ENCODE measurements at regions not wholly inside any gene's neighbourhood (a gene's known extent, or its start where the extent isn't known, plus 50 kb on each side); places are given as distances from the start of the nearest gene placed in this dataset.

DNA sequence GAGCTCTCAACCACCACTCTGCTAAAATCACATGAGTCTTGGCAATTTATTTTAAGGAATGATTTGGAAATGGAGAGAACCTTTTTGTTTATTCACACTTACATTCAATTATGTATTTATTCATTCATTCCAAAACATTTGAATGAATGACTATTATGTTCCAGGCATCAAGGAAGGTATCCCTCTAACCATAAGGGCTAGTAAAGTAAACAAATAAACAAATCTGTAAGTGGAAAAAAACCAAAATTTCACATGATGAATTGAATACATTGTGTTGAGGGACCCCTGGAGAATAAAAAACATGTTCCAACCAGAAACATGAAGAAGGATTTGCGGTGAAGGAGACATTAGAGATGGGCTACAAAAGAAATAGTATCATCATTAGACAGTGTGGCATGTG is 677.8 kb downstream of the TOX3 start:
- H3K4me1 ChIP-seq (ENCODE audit: control insufficient read depth in 2 of 2, insufficient read depth in 1 of 2, low read depth in 1 of 2, low read length in 2 of 2), result no peaks in the 10 kb centered on the region
- H3K4me3 ChIP-seq (ENCODE audit: low read length in 2 of 2), result no peak overlapping the region
- H2BK15ac ChIP-seq (ENCODE audit: low read length), result no peak overlapping the region
- H3K27ac ChIP-seq (replicated peaks; ENCODE audit: low read length), result no peak overlapping the region
- no peaks in the 10 kb centered on the region for H3K36me3 ChIP-seq (replicated peaks in 1 of 2; ENCODE audit: control insufficient read depth in 2 of 2, insufficient read depth in 2 of 2, low read length in 2 of 2)
- H4K91ac ChIP-seq (ENCODE audit: low read depth, low read length, poor library complexity), result no peak overlapping the region
- H3K79me1 ChIP-seq (ENCODE audit: low read depth, low read length), result no peaks in the 10 kb centered on the region
- H2BK120ac ChIP-seq (ENCODE audit: low read depth, low read length), result no peak overlapping the region
- H3K9ac ChIP-seq (ENCODE audit: low read depth, low read length, poor library complexity), result no peak overlapping the region
- WGBS, 2 donors (ENCODE audit: extremely low coverage in 2 of 2, insufficient read length in 2 of 2, insufficient replicate concordance in 1 of 2), result no CpG with 5 or more reads among the region's 1 CpG
- no peak overlapping the region for H4K8ac ChIP-seq (ENCODE audit: low read depth, low read length)
- H3K4me2 ChIP-seq (ENCODE audit: insufficient read depth, low read length, poor library complexity, severe bottlenecking), result no peak overlapping the region
- no peak overlapping the region for H3K18ac ChIP-seq (ENCODE audit: low read length)
- no peaks in the 10 kb centered on the region for H3K27me3 ChIP-seq (ENCODE audit: control insufficient read depth in 3 of 3, insufficient read depth in 3 of 3, low read depth in 1 of 3, low read length in 3 of 3)
- H3K4ac ChIP-seq (ENCODE audit: low read length), result no peak overlapping the region
- H2BK5ac ChIP-seq (ENCODE audit: low read length), result no peak overlapping the region
- no peak overlapping the region for H3K23ac ChIP-seq (ENCODE audit: low read depth, low read length, poor library complexity)
- no peak for DNase-seq (ENCODE audit: low spot score)
- H3K14ac ChIP-seq (ENCODE audit: low read length), result no peak overlapping the region
- H2BK12ac ChIP-seq (ENCODE audit: low read length), result no peak overlapping the region
- no peaks in the 10 kb centered on the region for H3K9me3 ChIP-seq (replicated peaks in 1 of 2; ENCODE audit: control insufficient read depth in 2 of 2, insufficient read depth in 1 of 2, low read depth in 1 of 2, low read length in 2 of 2)
- no peak overlapping the region for H2AK5ac ChIP-seq (ENCODE audit: low read depth, low read length)
- no peak overlapping the region for H2AFZ ChIP-seq (ENCODE audit: low read length)

DNA sequence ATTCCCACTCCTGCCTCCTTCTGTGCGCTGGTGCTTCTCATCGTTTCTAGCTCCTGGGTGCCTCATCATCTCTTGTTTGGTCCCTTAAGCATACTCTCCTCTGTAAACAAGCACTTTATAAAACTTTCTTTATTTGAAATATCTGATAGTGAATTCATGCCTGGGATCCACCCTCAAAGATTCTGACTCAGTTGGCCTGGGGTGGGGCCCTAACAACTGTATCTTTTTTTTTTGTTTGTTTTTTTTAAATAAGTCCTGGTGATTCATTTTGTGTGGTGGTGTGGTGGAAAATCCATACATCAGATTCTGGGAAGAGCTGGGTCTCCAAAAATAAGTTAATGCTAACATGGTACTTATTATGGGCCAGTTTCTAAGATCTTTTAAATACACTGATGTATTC is 678.3 kb downstream of the TOX3 start:
- peak overlapping the region; percentile 45 for H2BK15ac ChIP-seq (ENCODE audit: low read length)
- H2AFZ ChIP-seq (ENCODE audit: low read length), result no peak overlapping the region
- H2BK12ac ChIP-seq (ENCODE audit: low read length), result no peak overlapping the region
- H3K9me3 ChIP-seq (replicated peaks in 1 of 2; ENCODE audit: control insufficient read depth in 2 of 2, insufficient read depth in 1 of 2, low read depth in 1 of 2, low read length in 2 of 2), result no peaks in the 10 kb centered on the region
- H3K23ac ChIP-seq (ENCODE audit: low read depth, low read length, poor library complexity), result no peak overlapping the region
- WGBS, 2 donors (ENCODE audit: extremely low coverage in 2 of 2, insufficient read length in 2 of 2, insufficient replicate concordance in 1 of 2), result no CpG with 5 or more reads among the region's 2 CpGs
- H3K4me2 ChIP-seq (ENCODE audit: insufficient read depth, low read length, poor library complexity, severe bottlenecking), result no peak overlapping the region
- no peak overlapping the region for H3K4me3 ChIP-seq (ENCODE audit: low read length in 2 of 2)
- no peaks in the 10 kb centered on the region for H3K79me1 ChIP-seq (ENCODE audit: low read depth, low read length)
- H3K9ac ChIP-seq (ENCODE audit: low read depth, low read length, poor library complexity), result no peak overlapping the region
- H2BK5ac ChIP-seq (ENCODE audit: low read length), result no peak overlapping the region
- no peak overlapping the region for H4K8ac ChIP-seq (ENCODE audit: low read depth, low read length)
- no peak overlapping the region for H3K4ac ChIP-seq (ENCODE audit: low read length)
- DNase-seq (ENCODE audit: low spot score), result no peak
- H3K36me3 ChIP-seq (replicated peaks in 1 of 2; ENCODE audit: control insufficient read depth in 2 of 2, insufficient read depth in 2 of 2, low read length in 2 of 2), result no peaks in the 10 kb centered on the region
- H3K18ac ChIP-seq (ENCODE audit: low read length), result no peak overlapping the region
- H2AK5ac ChIP-seq (ENCODE audit: low read depth, low read length), result no peak overlapping the region
- H2BK120ac ChIP-seq (ENCODE audit: low read depth, low read length), result peak overlapping the region; percentile 35
- H3K27me3 ChIP-seq (ENCODE audit: control insufficient read depth in 3 of 3, insufficient read depth in 3 of 3, low read depth in 1 of 3, low read length in 3 of 3), result no peaks in the 10 kb centered on the region
- H3K4me1 ChIP-seq (ENCODE audit: control insufficient read depth in 2 of 2, insufficient read depth in 1 of 2, low read depth in 1 of 2, low read length in 2 of 2), result no peaks in the 10 kb centered on the region
- H4K91ac ChIP-seq (ENCODE audit: low read depth, low read length, poor library complexity), result no peak overlapping the region
- H3K27ac ChIP-seq (replicated peaks; ENCODE audit: low read length), result no peak overlapping the region
- no peak overlapping the region for H3K14ac ChIP-seq (ENCODE audit: low read length)

DNA sequence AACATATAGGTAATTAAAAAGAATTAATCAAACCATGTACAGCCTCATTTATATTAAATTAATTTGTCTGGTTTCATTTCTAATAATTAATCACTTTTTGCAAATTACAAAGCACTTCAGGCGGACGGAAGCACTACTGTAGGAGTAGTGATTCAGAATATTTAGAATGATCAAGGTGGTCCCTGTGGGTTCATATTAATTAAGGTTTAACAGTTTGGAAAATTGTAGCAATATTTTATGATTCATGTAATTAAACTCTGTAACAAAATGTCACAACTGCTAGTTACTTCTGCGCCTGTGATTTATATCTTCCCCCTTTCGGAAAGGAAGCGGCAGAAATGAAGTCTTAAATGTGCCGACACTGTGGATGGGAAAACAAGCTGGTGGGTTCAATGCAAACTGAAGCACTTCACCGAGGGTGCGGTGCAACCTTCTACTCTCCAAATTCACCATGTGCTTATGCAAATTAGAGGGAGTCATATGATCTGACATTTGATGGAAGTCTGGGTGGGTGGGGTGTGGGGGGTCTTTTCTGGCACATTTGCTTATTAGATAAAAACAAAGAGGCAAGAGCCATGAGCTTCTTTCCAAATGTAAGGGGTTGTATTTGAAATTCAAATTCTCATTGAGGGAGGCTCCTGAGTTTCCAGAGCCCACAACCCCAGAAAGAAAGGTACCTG is 679.4 kb downstream of the TOX3 start:
- Histone ChIP-seq H4K91ac (ENCODE audit: low read depth, low read length, poor library complexity) (no peak overlapping the region), H2BK120ac (ENCODE audit: low read depth, low read length) (no peak overlapping the region), H3K4me1 (ENCODE audit: control insufficient read depth in 2 of 2, insufficient read depth in 1 of 2, low read depth in 1 of 2, low read length in 2 of 2) (peaks cover 0 to 2% of the 10 kb centered on the region in 2 donors), H3K14ac (ENCODE audit: low read length) (no peak overlapping the region), H2BK5ac (ENCODE audit: low read length) (no peak overlapping the region), H2BK15ac (ENCODE audit: low read length) (no peak overlapping the region), H2BK12ac (ENCODE audit: low read length) (no peak overlapping the region), H3K23ac (ENCODE audit: low read depth, low read length, poor library complexity) (no peak overlapping the region), H4K8ac (ENCODE audit: low read depth, low read length) (no peak overlapping the region), H3K27me3 (ENCODE audit: control insufficient read depth in 3 of 3, insufficient read depth in 3 of 3, low read depth in 1 of 3, low read length in 3 of 3) (no peaks in the 10 kb centered on the region), H3K27ac (replicated peaks; ENCODE audit: low read length) (no peak overlapping the region), H3K79me1 (ENCODE audit: low read depth, low read length) (no peaks in the 10 kb centered on the region), H3K9me3 (replicated peaks in 1 of 2; ENCODE audit: control insufficient read depth in 2 of 2, insufficient read depth in 1 of 2, low read depth in 1 of 2, low read length in 2 of 2) (no peaks in the 10 kb centered on the region), H3K9ac (ENCODE audit: low read depth, low read length, poor library complexity) (no peak overlapping the region), H3K36me3 (replicated peaks in 1 of 2; ENCODE audit: control insufficient read depth in 2 of 2, insufficient read depth in 2 of 2, low read length in 2 of 2) (no peaks in the 10 kb centered on the region), H3K18ac (ENCODE audit: low read length) (no peak overlapping the region), H3K4ac (ENCODE audit: low read length) (no peak overlapping the region), H3K4me2 (ENCODE audit: insufficient read depth, low read length, poor library complexity, severe bottlenecking) (no peak overlapping the region), H2AFZ (ENCODE audit: low read length) (no peak overlapping the region), H2AK5ac (ENCODE audit: low read depth, low read length) (no peak overlapping the region), H3K4me3 (ENCODE audit: low read length in 2 of 2) (no peak overlapping the region)
- no CpG with 5 or more reads among the region's 8 CpGs for WGBS, 2 donors (ENCODE audit: extremely low coverage in 2 of 2, insufficient read length in 2 of 2, insufficient replicate concordance in 1 of 2)
- no peak for DNase-seq (ENCODE audit: low spot score)

DNA sequence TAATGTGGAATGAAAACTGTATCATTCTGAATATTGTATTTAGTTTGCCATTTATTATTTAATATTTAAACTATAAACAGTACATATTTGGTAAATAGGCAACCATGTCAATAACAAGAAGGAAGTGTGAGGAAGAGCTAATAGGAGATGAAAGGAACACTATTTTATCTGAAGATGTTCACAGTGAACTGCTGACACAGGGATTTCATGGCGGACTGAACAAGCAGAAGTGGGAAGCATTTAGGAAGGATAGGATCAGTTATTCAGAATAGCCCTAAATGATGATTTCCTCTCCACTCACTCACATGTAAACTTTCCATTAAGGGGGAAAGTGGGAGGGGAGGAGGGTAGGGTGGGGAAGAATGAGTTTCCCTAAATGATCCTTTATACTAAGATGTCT is 682.4 kb downstream of the TOX3 start:
- Histone ChIP-seq H3K4me3 (ENCODE audit: low read length in 2 of 2) (no peak overlapping the region), H2AK5ac (ENCODE audit: low read depth, low read length) (no peak overlapping the region), H3K18ac (ENCODE audit: low read length) (no peak overlapping the region), H2AFZ (ENCODE audit: low read length) (no peak overlapping the region), H3K79me1 (ENCODE audit: low read depth, low read length) (no peaks in the 10 kb centered on the region), H3K23ac (ENCODE audit: low read depth, low read length, poor library complexity) (no peak overlapping the region), H2BK5ac (ENCODE audit: low read length) (no peak overlapping the region), H4K91ac (ENCODE audit: low read depth, low read length, poor library complexity) (no peak overlapping the region), H2BK12ac (ENCODE audit: low read length) (no peak overlapping the region), H2BK15ac (ENCODE audit: low read length) (no peak overlapping the region), H2BK120ac (ENCODE audit: low read depth, low read length) (no peak overlapping the region), H3K14ac (ENCODE audit: low read length) (no peak overlapping the region), H3K4ac (ENCODE audit: low read length) (no peak overlapping the region), H3K27ac (replicated peaks; ENCODE audit: low read length) (no peak overlapping the region), H3K36me3 (replicated peaks in 1 of 2; ENCODE audit: control insufficient read depth in 2 of 2, insufficient read depth in 2 of 2, low read length in 2 of 2) (no peaks in the 10 kb centered on the region), H3K27me3 (ENCODE audit: control insufficient read depth in 3 of 3, insufficient read depth in 3 of 3, low read depth in 1 of 3, low read length in 3 of 3) (no peaks in the 10 kb centered on the region), H4K8ac (ENCODE audit: low read depth, low read length) (no peak overlapping the region), H3K9ac (ENCODE audit: low read depth, low read length, poor library complexity) (no peak overlapping the region), H3K9me3 (replicated peaks in 1 of 2; ENCODE audit: control insufficient read depth in 2 of 2, insufficient read depth in 1 of 2, low read depth in 1 of 2, low read length in 2 of 2) (no peaks in the 10 kb centered on the region), H3K4me1 (ENCODE audit: control insufficient read depth in 2 of 2, insufficient read depth in 1 of 2, low read depth in 1 of 2, low read length in 2 of 2) (peaks cover 0 to 2% of the 10 kb centered on the region in 2 donors), H3K4me2 (ENCODE audit: insufficient read depth, low read length, poor library complexity, severe bottlenecking) (no peak overlapping the region)
- DNase-seq (ENCODE audit: low spot score), result no peak
- WGBS, 2 donors (ENCODE audit: extremely low coverage in 2 of 2, insufficient read length in 2 of 2, insufficient replicate concordance in 1 of 2), result no CpG with 5 or more reads among the region's 1 CpG

Measured in neuronal stem cell (in vitro differentiated cells).